ENCODE measurements at regions not wholly inside any gene's neighbourhood (a gene's known extent, or its start where the extent isn't known, plus 50 kb on each side); places are given as distances from the start of the nearest gene placed in this dataset.

GRCh38 chr4:14184767-14185166 lies 557.2 kb upstream of the BOD1L1 start:
- H3K79me2 ChIP-seq (ENCODE audit: low read length): no peaks in the 10 kb centered on the region
- no peaks in the 10 kb centered on the region for H3K36me3 ChIP-seq (ENCODE audit: low read depth, low read length)
- ATAC-seq: no peak
- no peaks in the 10 kb centered on the region for H4K20me1 ChIP-seq (ENCODE audit: low read length)
- no peaks in the 10 kb centered on the region for H3K9me2 ChIP-seq (replicated peaks; ENCODE audit: low read length)
- no peak for TF ChIP-seq CTCF (conservative IDR thresholded peaks at IDR 0.05; ENCODE audit: low read depth, low read length)
- no peak for TF ChIP-seq EZH2 (IDR thresholded peaks at IDR 0.05; ENCODE audit: low read length, unreplicated experiment)
- no peak for TF ChIP-seq EZH2phosphoT487 (IDR thresholded peaks at IDR 0.05; ENCODE audit: borderline replicate concordance, low read length)
- no peaks in the 10 kb centered on the region for H3K27me3 ChIP-seq (ENCODE audit: low read length)
- ChIA-PET CTCF (no interaction called here), POLR2A (ENCODE audit: unreplicated experiment) (no interaction called here)
- BruUV-seq (replicated peaks): no TSS peak
- H3F3A ChIP-seq (ENCODE audit: low read length, unreplicated experiment): no peaks in the 10 kb centered on the region
- H3K27ac ChIP-seq (ENCODE audit: low read length): no peak overlapping the region
- no peaks in the 10 kb centered on the region for H3K9me3 ChIP-seq (ENCODE audit: low read length)
- H3K4me2 ChIP-seq (ENCODE audit: low read length): no peak overlapping the region
- H2AFZ ChIP-seq (ENCODE audit: low read length): no peak overlapping the region
- intact Hi-C loops (cut with micrococcal nuclease): loop anchor here (5.0 kb wide), 3 partner anchors 72 to 527 kb away; no protein-coding TSS in a partner anchor
- H3K9ac ChIP-seq (ENCODE audit: low read length): no peak overlapping the region
- H3K4me1 ChIP-seq (ENCODE audit: insufficient read depth, low read length): peaks cover 18% of the 10 kb centered on the region
- no peak overlapping the region for H3K4me3 ChIP-seq (ENCODE audit: low read length)
- DNase-seq: no peak

DNA sequence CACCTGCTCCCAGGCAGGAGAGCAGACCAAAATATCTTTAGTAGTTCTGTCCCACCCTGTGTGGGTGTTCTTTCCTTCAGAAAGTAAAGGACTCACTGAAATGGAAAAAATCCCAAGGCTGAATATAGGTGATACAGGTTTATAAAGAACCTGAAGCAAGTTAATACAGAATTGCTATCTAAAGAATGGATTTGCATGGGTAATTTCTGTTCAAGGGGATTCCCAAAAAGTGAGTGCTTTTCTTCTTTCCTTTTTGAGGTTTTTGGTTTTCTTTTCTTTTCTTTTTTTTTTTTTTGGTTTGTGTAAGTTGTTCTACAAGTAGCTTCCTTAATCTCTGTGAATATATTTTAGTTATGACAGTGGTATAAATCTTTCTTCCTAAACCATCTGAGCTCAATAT lies 560.7 kb upstream of the BOD1L1 start:
- H3K27me3 ChIP-seq (ENCODE audit: low read length): no peaks in the 10 kb centered on the region
- H3K9me2 ChIP-seq (replicated peaks; ENCODE audit: low read length): no peaks in the 10 kb centered on the region
- H3K36me3 ChIP-seq (ENCODE audit: low read depth, low read length): no peaks in the 10 kb centered on the region
- H4K20me1 ChIP-seq (ENCODE audit: low read length): no peaks in the 10 kb centered on the region
- H3K27ac ChIP-seq (ENCODE audit: low read length): no peak overlapping the region
- H3K79me2 ChIP-seq (ENCODE audit: low read length): no peaks in the 10 kb centered on the region
- intact Hi-C loops (cut with micrococcal nuclease): no loop called here
- POLR2A ChIA-PET (ENCODE audit: unreplicated experiment): no interaction called here
- no peaks in the 10 kb centered on the region for H3K9me3 ChIP-seq (ENCODE audit: low read length)
- no TSS peak for BruUV-seq (replicated peaks)
- CTCF ChIA-PET: no interaction called here
- H3K9ac ChIP-seq (ENCODE audit: low read length): no peak overlapping the region
- no peak overlapping the region for H3K4me2 ChIP-seq (ENCODE audit: low read length)
- H3K4me1 ChIP-seq (ENCODE audit: insufficient read depth, low read length): no peaks in the 10 kb centered on the region
- H2AFZ ChIP-seq (ENCODE audit: low read length): no peak overlapping the region
- H3K4me3 ChIP-seq (ENCODE audit: low read length): no peak overlapping the region
- ATAC-seq (no peak), DNase-seq (no peak)
- TF ChIP-seq CTCF (conservative IDR thresholded peaks at IDR 0.05; ENCODE audit: low read depth, low read length) (no peak), EZH2 (IDR thresholded peaks at IDR 0.05; ENCODE audit: low read length, unreplicated experiment) (no peak), EZH2phosphoT487 (IDR thresholded peaks at IDR 0.05; ENCODE audit: borderline replicate concordance, low read length) (no peak)
- no peaks in the 10 kb centered on the region for H3F3A ChIP-seq (ENCODE audit: low read length, unreplicated experiment)

DNA sequence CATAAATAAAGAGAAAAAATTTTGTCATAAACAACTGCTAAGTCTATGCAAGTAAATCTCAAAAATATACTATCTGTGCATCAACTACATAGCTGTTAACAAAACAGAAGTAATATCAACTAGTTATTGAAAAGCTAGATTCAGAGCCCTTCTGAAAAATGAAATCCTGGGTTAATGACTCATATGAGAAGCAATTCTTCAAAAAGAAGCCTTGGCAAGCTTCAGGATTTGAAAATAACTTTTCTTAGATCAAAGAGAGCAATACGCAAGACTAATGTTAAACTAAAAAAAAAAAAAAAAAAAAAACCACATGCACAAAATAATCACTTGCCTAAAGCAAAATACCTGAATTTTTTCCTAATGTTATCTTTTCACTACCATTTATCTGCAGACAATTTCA lies 566.1 kb upstream of the BOD1L1 start:
- Histone ChIP-seq H3K4me2 (ENCODE audit: low read length) (no peak overlapping the region), H4K20me1 (ENCODE audit: low read length) (no peaks in the 10 kb centered on the region), H3K9me2 (replicated peaks; ENCODE audit: low read length) (no peaks in the 10 kb centered on the region), H3K27me3 (ENCODE audit: low read length) (no peaks in the 10 kb centered on the region), H3K36me3 (ENCODE audit: low read depth, low read length) (no peaks in the 10 kb centered on the region), H3F3A (ENCODE audit: low read length, unreplicated experiment) (no peaks in the 10 kb centered on the region), H3K4me3 (ENCODE audit: low read length) (no peak overlapping the region), H3K9ac (ENCODE audit: low read length) (no peak overlapping the region), H3K79me2 (ENCODE audit: low read length) (no peaks in the 10 kb centered on the region), H2AFZ (ENCODE audit: low read length) (no peak overlapping the region), H3K27ac (ENCODE audit: low read length) (no peak overlapping the region), H3K9me3 (ENCODE audit: low read length) (no peaks in the 10 kb centered on the region), H3K4me1 (ENCODE audit: insufficient read depth, low read length) (no peaks in the 10 kb centered on the region)
- ChIA-PET CTCF (no interaction called here), POLR2A (ENCODE audit: unreplicated experiment) (no interaction called here)
- ATAC-seq: no peak
- intact Hi-C loops (cut with micrococcal nuclease): no loop called here
- no peak for TF ChIP-seq EZH2phosphoT487 (IDR thresholded peaks at IDR 0.05; ENCODE audit: borderline replicate concordance, low read length)
- no peak for TF ChIP-seq EZH2 (IDR thresholded peaks at IDR 0.05; ENCODE audit: low read length, unreplicated experiment)
- TF ChIP-seq CTCF (conservative IDR thresholded peaks at IDR 0.05; ENCODE audit: low read depth, low read length): no peak
- no TSS peak for BruUV-seq (replicated peaks)
- no peak for DNase-seq
